Muscle layer of duodenum (tissue), 2 donors: ENCODE measurements at regions not wholly inside any gene's neighbourhood (a gene's known extent, or its start where the extent isn't known, plus 50 kb on each side); places are given as distances from the start of the nearest gene placed in this dataset.
"Not testable (repeated sequence)": the region's sequence is repeated elsewhere in the genome, so short reads cannot be mapped to it uniquely, and the experiment has no call there.

ENCODE experiments used
- H3K27ac ChIP-seq: one replicate; pipeline ENCODE4 v1.7.0; 2013; ENCODE audit warnings: mild to moderate bottlenecking, low read length
- H3K27me3 ChIP-seq: one replicate; pipeline ENCODE4 v1.7.0; 2013; ENCODE audit warnings: low read depth, mild to moderate bottlenecking, control low read depth, low read length
- H3K36me3 ChIP-seq, 2 donors: one replicate each; pipeline ENCODE4 v1.7.0; 2013; ENCODE audit warnings: low read length in 2 of 2, control low read depth in 1 of 2, mild to moderate bottlenecking in 1 of 2; ENCODE audit not compliant: insufficient read depth in 2 of 2, control insufficient read depth in 1 of 2
- H3K4me1 ChIP-seq, 2 donors: one replicate each; pipeline ENCODE4 v1.7.0; 2013; ENCODE audit warnings: low read length in 2 of 2, mild to moderate bottlenecking in 2 of 2, control low read depth in 1 of 2, moderate library complexity in 1 of 2; ENCODE audit not compliant: insufficient read depth in 2 of 2, control insufficient read depth in 1 of 2
- H3K4me3 ChIP-seq, 2 donors: one replicate each; pipeline ENCODE4 v1.7.0; 2013; ENCODE audit warnings: low read length in 2 of 2, low read depth in 1 of 2, mild to moderate bottlenecking in 1 of 2
- H3K9me3 ChIP-seq, 2 donors: one replicate each; pipeline ENCODE4 v1.7.0; 2013; ENCODE audit warnings: low read length in 2 of 2, control low read depth in 1 of 2, mild to moderate bottlenecking in 1 of 2; ENCODE audit not compliant: control insufficient read depth in 1 of 2
- donor health status: healthy.

- H3K9me3 ChIP-seq = peaks cover 2 to 3% of the 10 kb centered on the region in 2 donors
- H3K36me3 ChIP-seq = no peaks in the 10 kb centered on the region
- no peak overlapping the region for H3K27ac ChIP-seq
- no peak overlapping the region for H3K4me3 ChIP-seq
- H3K27me3 ChIP-seq = no peaks in the 10 kb centered on the region
- no peaks in the 10 kb centered on the region for H3K4me1 ChIP-seq
These were observed 70.5 kb upstream of the FYN start for GRCh38 chr6:111943726-111944125.

- no peak overlapping the region for H3K4me3 ChIP-seq
- H3K27ac ChIP-seq = no peak overlapping the region
- H3K27me3 ChIP-seq = no peaks in the 10 kb centered on the region
- peaks cover 2 to 3% of the 10 kb centered on the region in 2 donors for H3K9me3 ChIP-seq
- no peaks in the 10 kb centered on the region for H3K36me3 ChIP-seq
- H3K4me1 ChIP-seq = no peaks in the 10 kb centered on the region
These were observed 71.3 kb upstream of the FYN start for GRCh38 chr6:111944541-111944940.

GRCh38 chr6:111949546-111949945 lies 76.3 kb upstream of the FYN start:
- Histone ChIP-seq H3K4me3 (no peak overlapping the region), H3K36me3 (no peaks in the 10 kb centered on the region), H3K9me3 (no peaks in the 10 kb centered on the region), H3K4me1 (peaks cover 0 to 5% of the 10 kb centered on the region in 2 donors), H3K27ac (no peak overlapping the region), H3K27me3 (no peaks in the 10 kb centered on the region)

GRCh38 chr6:111949984-111950383 lies 76.7 kb upstream of the FYN start:
- not testable (repeated sequence) for H3K4me1 ChIP-seq, H3K4me3 ChIP-seq, H3K27ac ChIP-seq, H3K36me3 ChIP-seq, H3K27me3 ChIP-seq, H3K9me3 ChIP-seq

GRCh38 chr6:111950661-111951496 lies 77.6 kb upstream of the FYN start:
- H3K9me3 ChIP-seq = no peaks in the 10 kb centered on the region
- H3K4me1 ChIP-seq = peaks cover 0 to 5% of the 10 kb centered on the region in 2 donors
- H3K27me3 ChIP-seq = no peaks in the 10 kb centered on the region
- no peak overlapping the region for H3K4me3 ChIP-seq
- no peak overlapping the region for H3K27ac ChIP-seq
- no peaks in the 10 kb centered on the region for H3K36me3 ChIP-seq

- H3K27me3 ChIP-seq = no peaks in the 10 kb centered on the region
- H3K4me1 ChIP-seq = peaks cover 0 to 5% of the 10 kb centered on the region in 2 donors
- no peak overlapping the region for H3K4me3 ChIP-seq
- H3K27ac ChIP-seq = no peak overlapping the region
- H3K36me3 ChIP-seq = no peaks in the 10 kb centered on the region
- no peaks in the 10 kb centered on the region for H3K9me3 ChIP-seq
These were observed 78.3 kb upstream of the FYN start for GRCh38 chr6:111951497-111952085.

- Histone ChIP-seq H3K4me3 (no peak overlapping the region), H3K9me3 (no peaks in the 10 kb centered on the region), H3K27ac (no peak overlapping the region), H3K4me1 (peaks cover 0 to 5% of the 10 kb centered on the region in 2 donors), H3K36me3 (no peaks in the 10 kb centered on the region), H3K27me3 (no peaks in the 10 kb centered on the region)
These were observed 79.0 kb upstream of the FYN start for GRCh38 chr6:111952274-111952673.

GRCh38 chr6:111952821-111953540 lies 79.7 kb upstream of the FYN start:
- H3K27me3 ChIP-seq = no peaks in the 10 kb centered on the region
- H3K9me3 ChIP-seq = no peaks in the 10 kb centered on the region
- H3K4me1 ChIP-seq = peaks cover 0 to 5% of the 10 kb centered on the region in 2 donors
- no peak overlapping the region for H3K4me3 ChIP-seq
- H3K36me3 ChIP-seq = no peaks in the 10 kb centered on the region
- H3K27ac ChIP-seq = no peak overlapping the region

GRCh38 chr6:111956098-111956497 lies 82.8 kb upstream of the FYN start:
- Histone ChIP-seq H3K36me3 (no peaks in the 10 kb centered on the region), H3K4me3 (no peak overlapping the region), H3K27ac (no peak overlapping the region), H3K9me3 (no peaks in the 10 kb centered on the region), H3K27me3 (no peaks in the 10 kb centered on the region), H3K4me1 (peaks cover 0 to 5% of the 10 kb centered on the region in 2 donors)

GRCh38 chr6:111957623-111958315 lies 84.5 kb upstream of the FYN start:
- Histone ChIP-seq H3K27ac (no peak overlapping the region), H3K9me3 (no peaks in the 10 kb centered on the region), H3K4me3 (no peak overlapping the region), H3K36me3 (no peaks in the 10 kb centered on the region), H3K27me3 (no peaks in the 10 kb centered on the region), H3K4me1 (peaks cover 0 to 5% of the 10 kb centered on the region in 2 donors)

GRCh38 chr6:111958534-111958933 lies 85.3 kb upstream of the FYN start:
- H3K9me3 ChIP-seq = no peaks in the 10 kb centered on the region
- no peak overlapping the region for H3K27ac ChIP-seq
- H3K4me1 ChIP-seq = no peaks in the 10 kb centered on the region
- H3K4me3 ChIP-seq = no peak overlapping the region
- H3K27me3 ChIP-seq = no peaks in the 10 kb centered on the region
- no peaks in the 10 kb centered on the region for H3K36me3 ChIP-seq
